GM23338 (cell line): ENCODE measurements at regions not wholly inside any gene's neighbourhood (a gene's known extent, or its start where the extent isn't known, plus 50 kb on each side); places are given as distances from the start of the nearest gene placed in this dataset.

ENCODE experiments used
- ATAC-seq: fragments of 200-7000 bp; cut with Tn5 transposase; 3 replicates; pipeline ENCODE4 v1.9.1; 2020
- DNase-seq: peaks from one replicate; pipeline ENCODE4 v3.0.0-alpha.2; 2015; ENCODE audit warnings: low spot score
- H2AFZ ChIP-seq: fragments of 200-600 bp; sonication (generic); 2 replicates; pipeline ENCODE4 v1.8.0; 2016; ENCODE audit warnings: antibody characterized with exemption, mild to moderate bottlenecking, moderate library complexity
- H3F3A ChIP-seq: fragments of 200-600 bp; sonication (generic); replicated peaks from 2 replicates; pipeline ENCODE4 v1.8.0; 2017; ENCODE audit warnings: antibody characterized with exemption, mixed run types, low read depth
- H3K27ac ChIP-seq: fragments of 200-600 bp; sonication (generic); 2 replicates; pipeline ENCODE4 v1.6.1; 2016; ENCODE audit warnings: low read depth
- H3K27me3 ChIP-seq: fragments of 200-600 bp; sonication (generic); 2 replicates; pipeline ENCODE4 v1.8.0; 2016; ENCODE audit warnings: mild to moderate bottlenecking, mixed run types, moderate library complexity; ENCODE audit not compliant: insufficient read depth
- H3K36me3 ChIP-seq: fragments of 200-600 bp; sonication (generic); 2 replicates; pipeline ENCODE4 v1.8.0; 2016; ENCODE audit warnings: mild to moderate bottlenecking; ENCODE audit not compliant: insufficient read depth
- H3K4me1 ChIP-seq: fragments of 200-600 bp; sonication (generic); 2 replicates; pipeline ENCODE4 v1.8.0; 2016; ENCODE audit warnings: mild to moderate bottlenecking, moderate library complexity; ENCODE audit not compliant: insufficient read depth
- H3K4me2 ChIP-seq: fragments of 200-600 bp; sonication (generic); 2 replicates; pipeline ENCODE4 v1.7.1; 2017; ENCODE audit warnings: mixed run types
- H3K4me3 ChIP-seq: fragments of 200-600 bp; sonication (generic); 2 replicates; pipeline ENCODE4 v1.6.1; 2016; ENCODE audit warnings: mixed run types
- H3K79me2 ChIP-seq: fragments of 200-600 bp; sonication (generic); replicated peaks from 2 replicates; pipeline ENCODE4 v1.8.0; 2017; ENCODE audit warnings: mild to moderate bottlenecking; ENCODE audit not compliant: insufficient read depth
- H3K9me2 ChIP-seq: fragments of 200-600 bp; sonication (generic); 2 replicates; pipeline ENCODE4 v1.8.0; 2017; ENCODE audit not compliant: insufficient read depth
- H4K20me1 ChIP-seq: fragments of 200-600 bp; sonication (generic); replicated peaks from 2 replicates; pipeline ENCODE4 v1.8.0; 2017; ENCODE audit warnings: mild to moderate bottlenecking; ENCODE audit not compliant: insufficient read depth
- H3K27ac Mint-ChIP-seq: 2 replicates; pipeline ENCODE4 v1.8.0; 2020; ENCODE audit warnings: inconsistent platforms, mild to moderate bottlenecking, moderate library complexity, mixed read lengths
- H3K27me3 Mint-ChIP-seq: 3 replicates; pipeline ENCODE4 v1.8.0; 2022; ENCODE audit warnings: low read depth, mild to moderate bottlenecking, moderate library complexity, mixed read lengths, inconsistent platforms; ENCODE audit not compliant: insufficient read depth, poor library complexity
- H3K36me3 Mint-ChIP-seq: 3 replicates; pipeline ENCODE4 v1.8.0; 2021; ENCODE audit warnings: low read depth, mild to moderate bottlenecking, inconsistent platforms, moderate library complexity, mixed read lengths
- H3K4me1 Mint-ChIP-seq: 3 replicates; pipeline ENCODE4 v1.8.0; 2020; ENCODE audit warnings: mild to moderate bottlenecking, inconsistent platforms, mixed read lengths
- H3K4me3 Mint-ChIP-seq: 3 replicates; pipeline ENCODE4 v1.8.0; 2021; ENCODE audit warnings: moderate library complexity, mild to moderate bottlenecking, inconsistent platforms, mixed read lengths
- H3K9me3 Mint-ChIP-seq: 3 replicates; pipeline ENCODE4 v1.8.0; 2020; ENCODE audit warnings: moderate library complexity, mild to moderate bottlenecking, inconsistent platforms, mixed read lengths
- EZH2phosphoT487 ChIP-seq: fragments of 200-600 bp; sonication (generic); IDR thresholded peaks from one replicate; pipeline ENCODE4 v1.8.1; 2018; ENCODE audit warnings: antibody characterized with exemption; ENCODE audit not compliant: unreplicated experiment
- NANOG ChIP-seq: IDR thresholded peaks from 2 replicates; pipeline ENCODE4 v1.6.1; 2016; ENCODE audit warnings: antibody characterized with exemption, borderline replicate concordance
- ZNF114 ChIP-seq: fragments of 250-450 bp; sonication (Bioruptor Pico); IDR thresholded peaks from 2 replicates; pipeline ENCODE4 v1.5.0; 2020; ENCODE audit warnings: mild to moderate bottlenecking, moderate library complexity
- ZNF331 ChIP-seq: fragments of 250-450 bp; sonication (Bioruptor Pico); IDR thresholded peaks from 2 replicates; pipeline ENCODE4 v1.5.0; 2020; ENCODE audit warnings: low read depth, mild to moderate bottlenecking, moderate library complexity
- TF ChIP-seq, protein P1 (sequence below), 2 experiments: fragments of 200-600 bp in 1 of 2; sonication (generic) in 1 of 2; conservative IDR thresholded peaks; 2 replicates each; pipeline versions ENCODE4 v1.5.1 to v1.6.1; 2016 to 2017; ENCODE audit warnings: antibody characterized with exemption in 2 of 2, low read depth in 2 of 2, mild to moderate bottlenecking in 2 of 2, moderate library complexity in 1 of 2
- TF ChIP-seq, protein P2 (sequence below): IDR thresholded peaks from one replicate; pipeline ENCODE4 v1.6.1; 2018; ENCODE audit warnings: antibody characterized with exemption; ENCODE audit not compliant: unreplicated experiment
- TF ChIP-seq, protein P3 (sequence below): IDR thresholded peaks from 2 replicates; pipeline ENCODE4 v1.6.1; 2016; ENCODE audit warnings: antibody characterized with exemption

GRCh38 chr4:56123547-56123946 lies 174.8 kb downstream of the CEP135 start:
- no peak overlapping the region for H3K4me3 Mint-ChIP-seq
- no peaks in the 10 kb centered on the region for H3K4me1 ChIP-seq
- no peaks in the 10 kb centered on the region for H3K27me3 ChIP-seq
- H3K36me3 Mint-ChIP-seq, result peaks cover 3% of the 10 kb centered on the region; the same call in 2 of the 3 replicates
- TF ChIP-seq, protein P1, sequence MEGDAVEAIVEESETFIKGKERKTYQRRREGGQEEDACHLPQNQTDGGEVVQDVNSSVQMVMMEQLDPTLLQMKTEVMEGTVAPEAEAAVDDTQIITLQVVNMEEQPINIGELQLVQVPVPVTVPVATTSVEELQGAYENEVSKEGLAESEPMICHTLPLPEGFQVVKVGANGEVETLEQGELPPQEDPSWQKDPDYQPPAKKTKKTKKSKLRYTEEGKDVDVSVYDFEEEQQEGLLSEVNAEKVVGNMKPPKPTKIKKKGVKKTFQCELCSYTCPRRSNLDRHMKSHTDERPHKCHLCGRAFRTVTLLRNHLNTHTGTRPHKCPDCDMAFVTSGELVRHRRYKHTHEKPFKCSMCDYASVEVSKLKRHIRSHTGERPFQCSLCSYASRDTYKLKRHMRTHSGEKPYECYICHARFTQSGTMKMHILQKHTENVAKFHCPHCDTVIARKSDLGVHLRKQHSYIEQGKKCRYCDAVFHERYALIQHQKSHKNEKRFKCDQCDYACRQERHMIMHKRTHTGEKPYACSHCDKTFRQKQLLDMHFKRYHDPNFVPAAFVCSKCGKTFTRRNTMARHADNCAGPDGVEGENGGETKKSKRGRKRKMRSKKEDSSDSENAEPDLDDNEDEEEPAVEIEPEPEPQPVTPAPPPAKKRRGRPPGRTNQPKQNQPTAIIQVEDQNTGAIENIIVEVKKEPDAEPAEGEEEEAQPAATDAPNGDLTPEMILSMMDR (conservative IDR thresholded peaks at IDR 0.05; ENCODE audit: low read depth in 2 of 2), result no peak
- TF ChIP-seq, protein P2, sequence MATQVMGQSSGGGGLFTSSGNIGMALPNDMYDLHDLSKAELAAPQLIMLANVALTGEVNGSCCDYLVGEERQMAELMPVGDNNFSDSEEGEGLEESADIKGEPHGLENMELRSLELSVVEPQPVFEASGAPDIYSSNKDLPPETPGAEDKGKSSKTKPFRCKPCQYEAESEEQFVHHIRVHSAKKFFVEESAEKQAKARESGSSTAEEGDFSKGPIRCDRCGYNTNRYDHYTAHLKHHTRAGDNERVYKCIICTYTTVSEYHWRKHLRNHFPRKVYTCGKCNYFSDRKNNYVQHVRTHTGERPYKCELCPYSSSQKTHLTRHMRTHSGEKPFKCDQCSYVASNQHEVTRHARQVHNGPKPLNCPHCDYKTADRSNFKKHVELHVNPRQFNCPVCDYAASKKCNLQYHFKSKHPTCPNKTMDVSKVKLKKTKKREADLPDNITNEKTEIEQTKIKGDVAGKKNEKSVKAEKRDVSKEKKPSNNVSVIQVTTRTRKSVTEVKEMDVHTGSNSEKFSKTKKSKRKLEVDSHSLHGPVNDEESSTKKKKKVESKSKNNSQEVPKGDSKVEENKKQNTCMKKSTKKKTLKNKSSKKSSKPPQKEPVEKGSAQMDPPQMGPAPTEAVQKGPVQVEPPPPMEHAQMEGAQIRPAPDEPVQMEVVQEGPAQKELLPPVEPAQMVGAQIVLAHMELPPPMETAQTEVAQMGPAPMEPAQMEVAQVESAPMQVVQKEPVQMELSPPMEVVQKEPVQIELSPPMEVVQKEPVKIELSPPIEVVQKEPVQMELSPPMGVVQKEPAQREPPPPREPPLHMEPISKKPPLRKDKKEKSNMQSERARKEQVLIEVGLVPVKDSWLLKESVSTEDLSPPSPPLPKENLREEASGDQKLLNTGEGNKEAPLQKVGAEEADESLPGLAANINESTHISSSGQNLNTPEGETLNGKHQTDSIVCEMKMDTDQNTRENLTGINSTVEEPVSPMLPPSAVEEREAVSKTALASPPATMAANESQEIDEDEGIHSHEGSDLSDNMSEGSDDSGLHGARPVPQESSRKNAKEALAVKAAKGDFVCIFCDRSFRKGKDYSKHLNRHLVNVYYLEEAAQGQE, result peak; percentile 61
- H3K27me3 Mint-ChIP-seq, result no peaks in the 10 kb centered on the region
- no peak for DNase-seq
- no peak overlapping the region for H3K4me2 ChIP-seq
- no peak overlapping the region for H3K27ac ChIP-seq
- H3K9me2 ChIP-seq, result no peaks in the 10 kb centered on the region
- H3F3A ChIP-seq, result no peaks in the 10 kb centered on the region
- no peaks in the 10 kb centered on the region for H3K36me3 ChIP-seq
- ATAC-seq, result no peak
- no peaks in the 10 kb centered on the region; the same call in 2 of the 3 replicates for H3K9me3 Mint-ChIP-seq
- no peak overlapping the region for H2AFZ ChIP-seq
- H3K27ac Mint-ChIP-seq, result no peak overlapping the region
- H3K4me1 Mint-ChIP-seq, result peaks cover 10% of the 10 kb centered on the region; the same call in 2 of the 3 replicates
- H3K79me2 ChIP-seq, result no peaks in the 10 kb centered on the region
- no peaks in the 10 kb centered on the region for H4K20me1 ChIP-seq
- H3K4me3 ChIP-seq, result no peak overlapping the region

- Histone ChIP-seq H3K9me2 (no peaks in the 10 kb centered on the region), H3K79me2 (no peaks in the 10 kb centered on the region), H3K36me3 (no peaks in the 10 kb centered on the region), H3K4me1 (no peaks in the 10 kb centered on the region), H3K27me3 (no peaks in the 10 kb centered on the region), H4K20me1 (no peaks in the 10 kb centered on the region), H3F3A (no peaks in the 10 kb centered on the region), H3K4me2 (no peak overlapping the region), H2AFZ (no peak overlapping the region), H3K4me3 (no peak overlapping the region), H3K27ac (no peak overlapping the region)
- ATAC-seq (no peak), DNase-seq (no peak)
- H3K36me3 Mint-ChIP-seq, result peaks cover 3% of the 10 kb centered on the region; the same call in 2 of the 3 replicates
- no peaks in the 10 kb centered on the region; the same call in 2 of the 3 replicates for H3K9me3 Mint-ChIP-seq
- no peaks in the 10 kb centered on the region for H3K27me3 Mint-ChIP-seq
- peaks cover 10% of the 10 kb centered on the region; the same call in 2 of the 3 replicates for H3K4me1 Mint-ChIP-seq
- no peak overlapping the region for H3K4me3 Mint-ChIP-seq
- no peak overlapping the region for H3K27ac Mint-ChIP-seq
- no peak for TF ChIP-seq ZNF331
- TF ChIP-seq EZH2phosphoT487, result no peak
- TF ChIP-seq, protein P2, result no peak
- no peak for TF ChIP-seq NANOG
- no peak for TF ChIP-seq ZNF114 (CRISPR knock-in tag)
- TF ChIP-seq, protein P3, sequence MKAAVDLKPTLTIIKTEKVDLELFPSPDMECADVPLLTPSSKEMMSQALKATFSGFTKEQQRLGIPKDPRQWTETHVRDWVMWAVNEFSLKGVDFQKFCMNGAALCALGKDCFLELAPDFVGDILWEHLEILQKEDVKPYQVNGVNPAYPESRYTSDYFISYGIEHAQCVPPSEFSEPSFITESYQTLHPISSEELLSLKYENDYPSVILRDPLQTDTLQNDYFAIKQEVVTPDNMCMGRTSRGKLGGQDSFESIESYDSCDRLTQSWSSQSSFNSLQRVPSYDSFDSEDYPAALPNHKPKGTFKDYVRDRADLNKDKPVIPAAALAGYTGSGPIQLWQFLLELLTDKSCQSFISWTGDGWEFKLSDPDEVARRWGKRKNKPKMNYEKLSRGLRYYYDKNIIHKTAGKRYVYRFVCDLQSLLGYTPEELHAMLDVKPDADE, result no peak
Observed at GRCh38 chr4:56123051-56123450, 174.3 kb downstream of the CEP135 start.
